ENCODE measurements at regions not wholly inside any gene's neighbourhood (a gene's known extent, or its start where the extent isn't known, plus 50 kb on each side); places are given as distances from the start of the nearest gene placed in this dataset.

DNA sequence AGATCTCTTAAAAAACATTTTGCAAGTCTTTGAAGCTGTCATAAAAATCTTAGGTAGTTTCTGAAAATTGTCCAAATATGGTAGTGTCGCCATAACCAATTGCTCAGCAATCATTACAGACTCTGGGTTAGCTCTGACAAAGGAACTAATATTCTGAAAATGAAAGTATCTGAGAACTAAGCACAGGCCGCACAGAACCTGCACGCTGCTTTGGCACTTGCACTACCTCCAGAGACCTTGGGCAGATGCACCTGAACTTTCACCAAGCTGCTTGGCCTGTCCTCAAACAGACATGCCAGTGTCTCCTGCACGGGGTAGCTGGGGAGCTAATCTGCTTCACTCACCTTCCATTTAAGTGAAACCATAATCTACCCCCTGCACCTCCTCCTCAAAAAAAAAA is 317.0 kb downstream of the MAF start:
- no peak for TF ChIP-seq RFX5 (IDR thresholded peaks at IDR 0.05; ENCODE audit: low read depth, low read length)
- TF ChIP-seq POLR2A (IDR thresholded peaks at IDR 0.05; ENCODE audit: low read depth, low read length): no peak
- TF ChIP-seq, protein P1, sequence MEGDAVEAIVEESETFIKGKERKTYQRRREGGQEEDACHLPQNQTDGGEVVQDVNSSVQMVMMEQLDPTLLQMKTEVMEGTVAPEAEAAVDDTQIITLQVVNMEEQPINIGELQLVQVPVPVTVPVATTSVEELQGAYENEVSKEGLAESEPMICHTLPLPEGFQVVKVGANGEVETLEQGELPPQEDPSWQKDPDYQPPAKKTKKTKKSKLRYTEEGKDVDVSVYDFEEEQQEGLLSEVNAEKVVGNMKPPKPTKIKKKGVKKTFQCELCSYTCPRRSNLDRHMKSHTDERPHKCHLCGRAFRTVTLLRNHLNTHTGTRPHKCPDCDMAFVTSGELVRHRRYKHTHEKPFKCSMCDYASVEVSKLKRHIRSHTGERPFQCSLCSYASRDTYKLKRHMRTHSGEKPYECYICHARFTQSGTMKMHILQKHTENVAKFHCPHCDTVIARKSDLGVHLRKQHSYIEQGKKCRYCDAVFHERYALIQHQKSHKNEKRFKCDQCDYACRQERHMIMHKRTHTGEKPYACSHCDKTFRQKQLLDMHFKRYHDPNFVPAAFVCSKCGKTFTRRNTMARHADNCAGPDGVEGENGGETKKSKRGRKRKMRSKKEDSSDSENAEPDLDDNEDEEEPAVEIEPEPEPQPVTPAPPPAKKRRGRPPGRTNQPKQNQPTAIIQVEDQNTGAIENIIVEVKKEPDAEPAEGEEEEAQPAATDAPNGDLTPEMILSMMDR (conservative IDR thresholded peaks at IDR 0.05; ENCODE audit: low read depth, low read length): no peak
- no peak for TF ChIP-seq RCOR1 (IDR thresholded peaks at IDR 0.05; ENCODE audit: insufficient replicate concordance, low read length)
